Uterus (tissue), 3 donors: ENCODE measurements at regions not wholly inside any gene's neighbourhood (a gene's known extent, or its start where the extent isn't known, plus 50 kb on each side); places are given as distances from the start of the nearest gene placed in this dataset.
"Not testable (repeated sequence)": the region's sequence is repeated elsewhere in the genome, so short reads cannot be mapped to it uniquely, and the experiment has no call there.

Experiments used
- DNase-seq, 2 donors: peaks; one replicate each; pipeline ENCODE4 v3.0.0-alpha.2; 2019 to 2020
- H3K27ac ChIP-seq, 2 donors: fragments of 200-600 bp; sonication (generic); 1 replicate in 1 of 2; 2 replicates in 1 of 2; pipeline ENCODE4 v1.5.1; 2016 to 2018
- H3K27me3 ChIP-seq, 2 donors: fragments of 200-600 bp; sonication (generic); one replicate each; pipeline ENCODE4 v1.5.1; 2018 to 2019; ENCODE audit warnings: control low read depth in 1 of 2
- H3K36me3 ChIP-seq, 2 donors: fragments of 200-600 bp; sonication (generic); one replicate each; pipeline ENCODE4 v1.5.1; 2019; ENCODE audit warnings: control low read depth in 1 of 2
- H3K4me1 ChIP-seq, 2 donors: fragments of 200-600 bp; sonication (generic); one replicate each; pipeline ENCODE4 v1.5.1; 2018 to 2019; ENCODE audit warnings: control low read depth in 1 of 2
- H3K4me3 ChIP-seq, 2 donors: fragments of 200-600 bp; sonication (generic); 1 replicate in 1 of 2; 2 replicates in 1 of 2; pipeline ENCODE4 v1.5.1; 2018 to 2019; ENCODE audit warnings: mild to moderate bottlenecking in 1 of 2
- H3K9me3 ChIP-seq, 2 donors: fragments of 200-600 bp; sonication (generic); one replicate each; pipeline ENCODE4 v1.5.1; 2019; ENCODE audit warnings: control low read depth in 1 of 2
- CTCF ChIP-seq, 4 experiments: fragments of 200-600 bp in 2 of 4; fragments of 450-650 bp in 2 of 4; sonication (generic) in 2 of 4; IDR thresholded peaks; one replicate each; pipeline ENCODE4 v1.5.1; 2016 to 2019; ENCODE audit warnings: antibody characterized with exemption in 4 of 4, mild to moderate bottlenecking in 2 of 4, moderate library complexity in 1 of 4
- POLR2A ChIP-seq, 2 donors: fragments of 450-650 bp; IDR thresholded peaks; one replicate each; pipeline ENCODE4 v1.6.1; 2016; ENCODE audit warnings: antibody characterized with exemption in 2 of 2, mild to moderate bottlenecking in 1 of 2, moderate library complexity in 1 of 2
- intact Hi-C: fragments of 100-400 bp; cut with DNase I; formaldehyde crosslinking; loops from one replicate; pipeline ENCODE4 v1.15.1; 2023; ENCODE audit warnings: low total_unique reads
- donor health status: DM: yes; HTN: yes; CAD: no.

DNA sequence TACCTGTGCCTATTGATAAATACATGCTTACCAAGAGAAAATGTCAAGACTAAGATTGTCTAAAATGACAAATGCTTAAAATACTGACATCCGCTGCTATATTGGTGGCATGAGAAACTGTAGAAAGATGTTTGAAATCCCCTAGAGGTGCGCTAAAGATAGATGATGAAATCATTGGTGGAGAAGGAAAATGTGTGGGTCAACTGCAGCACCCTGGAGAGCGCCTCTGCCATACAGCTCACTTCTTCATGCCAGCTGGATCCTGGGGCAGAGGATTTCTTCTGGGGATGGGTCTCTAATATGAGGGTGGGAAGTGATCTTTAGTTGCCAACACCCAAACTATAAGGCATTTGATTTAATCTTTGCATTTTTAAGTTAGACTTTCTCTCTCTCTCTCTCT, 680.4 kb upstream of the POM121L12 start:
- Histone ChIP-seq H3K36me3 (no peaks in the 10 kb centered on the region), H3K27ac (no peak overlapping the region), H3K9me3 (no peaks in the 10 kb centered on the region), H3K4me3 (no peak overlapping the region), H3K4me1 (no peaks in the 10 kb centered on the region), H3K27me3 (no peaks in the 10 kb centered on the region)
- TF ChIP-seq CTCF (IDR thresholded peaks at IDR 0.05) (no peak), POLR2A (IDR thresholded peaks at IDR 0.05) (no peak)
- no peak for DNase-seq
- intact Hi-C loops, result no loop called here

DNA sequence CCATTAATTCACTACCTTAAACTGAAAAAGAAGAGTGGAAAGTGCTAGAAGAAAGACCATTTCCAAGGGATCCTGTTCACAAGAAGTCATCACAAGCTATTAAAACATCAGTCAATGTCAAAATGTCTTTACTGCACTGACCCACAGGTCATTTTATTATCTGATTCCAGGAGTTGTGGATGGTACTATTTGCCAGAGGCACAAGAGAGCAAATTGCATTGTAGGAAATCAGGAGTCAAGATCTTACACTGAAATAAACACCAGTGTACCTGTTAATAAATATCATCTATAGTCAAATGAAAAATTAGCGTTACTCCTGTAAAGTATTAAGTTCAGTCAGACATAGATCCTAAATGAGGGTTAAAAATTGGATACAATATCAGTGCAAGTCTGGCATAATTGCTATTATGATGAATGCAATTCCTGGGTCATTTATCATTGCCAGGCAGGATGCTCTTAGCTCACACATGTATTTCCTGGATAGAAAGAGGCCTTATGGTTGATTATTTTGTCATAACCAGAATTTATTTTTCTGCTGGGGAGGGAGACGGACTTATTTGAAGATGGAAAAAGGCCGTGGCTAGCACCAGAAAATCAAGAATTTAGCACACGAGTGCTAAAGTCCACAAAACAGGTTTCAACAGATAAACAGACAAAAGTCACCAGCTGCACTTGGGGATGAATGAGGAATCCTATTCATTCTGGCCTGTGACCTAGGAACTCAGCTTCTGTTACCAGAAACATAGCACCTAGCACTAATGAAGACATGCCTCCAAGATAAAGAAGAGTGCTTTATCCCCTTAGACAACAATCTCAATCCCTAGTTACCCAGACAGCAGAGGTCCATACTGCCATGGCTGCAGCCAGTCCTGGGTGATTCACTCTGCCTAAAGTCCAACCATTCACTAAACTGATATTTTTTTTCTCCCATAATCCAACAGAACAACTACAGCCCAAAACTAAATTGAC, 683.1 kb upstream of the POM121L12 start:
- H3K36me3 ChIP-seq, result no peaks in the 10 kb centered on the region
- DNase-seq, result no peak
- H3K4me1 ChIP-seq, result no peaks in the 10 kb centered on the region
- intact Hi-C loops, result no loop called here
- no peaks in the 10 kb centered on the region for H3K9me3 ChIP-seq
- TF ChIP-seq POLR2A (IDR thresholded peaks at IDR 0.05) (no peak), CTCF (IDR thresholded peaks at IDR 0.05) (no peak)
- no peak overlapping the region for H3K27ac ChIP-seq
- no peak overlapping the region for H3K4me3 ChIP-seq
- no peaks in the 10 kb centered on the region for H3K27me3 ChIP-seq

- H3K4me1 ChIP-seq, result no peaks in the 10 kb centered on the region
- no peak overlapping the region for H3K27ac ChIP-seq
- DNase-seq, result no peak
- intact Hi-C loops, result no loop called here
- peaks cover 0 to 3% of the 10 kb centered on the region in 2 donors for H3K9me3 ChIP-seq
- H3K36me3 ChIP-seq, result no peaks in the 10 kb centered on the region
- H3K27me3 ChIP-seq, result no peaks in the 10 kb centered on the region
- H3K4me3 ChIP-seq, result no peak overlapping the region
- no peak for TF ChIP-seq CTCF (IDR thresholded peaks at IDR 0.05)
- TF ChIP-seq POLR2A (IDR thresholded peaks at IDR 0.05), result no peak
Measured at GRCh38 chr7:52344015-52344414, 691.4 kb upstream of the POM121L12 start.

DNA sequence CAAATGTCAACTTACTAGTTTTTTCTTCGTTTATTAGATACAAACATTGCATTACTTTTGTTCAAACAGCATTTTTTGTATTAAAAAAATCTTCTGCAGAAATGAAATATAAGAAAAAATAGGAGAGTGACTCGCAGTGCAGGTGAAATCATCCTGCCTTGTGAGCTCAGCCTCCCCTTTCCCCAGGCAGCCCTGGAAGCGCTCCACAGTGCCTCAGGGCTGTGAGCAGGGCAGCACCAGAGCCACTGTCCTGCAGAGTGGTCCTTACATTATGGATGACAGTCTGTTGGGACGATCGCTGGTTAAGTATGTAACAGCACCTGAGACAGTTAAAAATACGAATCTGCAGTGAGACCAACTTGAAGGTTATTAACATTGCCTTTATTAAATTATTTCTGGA, 695.4 kb upstream of the POM121L12 start:
- peaks cover 0 to 3% of the 10 kb centered on the region in 2 donors for H3K9me3 ChIP-seq
- H3K27ac ChIP-seq, result no peak overlapping the region
- no peaks in the 10 kb centered on the region for H3K4me1 ChIP-seq
- H3K4me3 ChIP-seq, result no peak overlapping the region
- intact Hi-C loops, result no loop called here
- H3K36me3 ChIP-seq, result no peaks in the 10 kb centered on the region
- H3K27me3 ChIP-seq, result no peaks in the 10 kb centered on the region
- DNase-seq, result no peak
- TF ChIP-seq CTCF (IDR thresholded peaks at IDR 0.05) (no peak), POLR2A (IDR thresholded peaks at IDR 0.05) (no peak)

- H3K9me3 ChIP-seq, H3K4me3 ChIP-seq, intact Hi-C loops, H3K27me3 ChIP-seq, H3K27ac ChIP-seq, H3K36me3 ChIP-seq, DNase-seq, H3K4me1 ChIP-seq: not testable (repeated sequence)
Measured at GRCh38 chr7:52328328-52328727, 707.1 kb upstream of the POM121L12 start.
